Activated T-helper 1 cell treated with anti-CD3 and anti-CD28 coated beads, Interleukin-2, amount 50 U/mL, for 16 hours (primary cell): ENCODE measurements at regions not wholly inside any gene's neighbourhood (a gene's known extent, or its start where the extent isn't known, plus 50 kb on each side); places are given as distances from the start of the nearest gene placed in this dataset.

Experiments used
- DNase-seq, 2 donors: peaks; one replicate each; pipeline ENCODE4 v3.0.0-alpha.2; 2020; ENCODE audit warnings: low read depth in 1 of 2, low spot score in 1 of 2

DNA sequence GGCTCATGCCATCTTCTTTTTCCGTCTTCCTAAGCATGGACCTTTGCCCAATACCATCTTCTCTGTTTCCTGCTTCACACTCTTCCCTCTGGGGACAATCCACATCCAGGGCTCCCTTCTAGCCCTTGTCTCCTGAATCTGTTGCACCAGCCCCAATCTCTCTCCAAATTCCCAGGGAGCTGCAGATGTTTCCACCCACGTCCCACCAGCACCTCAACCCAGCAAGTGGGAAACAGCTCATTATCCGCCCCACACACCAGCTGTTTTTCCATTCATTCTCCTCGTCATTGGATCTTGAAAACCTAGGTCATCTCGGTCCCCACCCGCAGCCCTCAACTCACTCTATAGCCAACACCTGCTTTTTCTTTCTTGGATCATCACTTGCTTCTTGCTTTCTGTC lies 185.0 kb upstream of the CDYL start:
- DNase-seq, result no peak

GRCh38 chr6:4589295-4589694 lies 186.9 kb upstream of the CDYL start:
- no peak for DNase-seq

DNA sequence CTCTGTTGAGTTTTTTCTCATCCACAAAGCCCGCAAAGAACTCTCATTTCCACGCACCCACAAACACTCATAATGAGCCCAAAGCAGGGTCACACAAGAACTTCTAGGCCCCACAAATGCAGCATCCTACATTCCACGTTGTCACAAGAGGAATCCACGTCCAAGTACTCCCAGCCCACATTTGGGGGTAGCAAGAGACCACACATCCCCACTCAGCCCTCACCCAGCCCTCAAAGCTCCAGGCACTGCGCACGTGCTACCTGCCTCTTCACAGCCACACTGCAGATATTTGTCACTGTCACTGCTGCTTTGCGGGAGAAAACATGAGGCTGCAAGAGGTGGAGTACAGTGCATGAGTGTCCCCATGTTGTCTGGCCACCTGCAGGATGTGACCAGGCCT lies 187.6 kb upstream of the CDYL start:
- DNase-seq, result no peak

GRCh38 chr6:4588163-4588562 lies 188.0 kb upstream of the CDYL start:
- DNase-seq, result no peak

- DNase-seq, result no peak
Observed at GRCh38 chr6:4587171-4587570, 189.0 kb upstream of the CDYL start.

GRCh38 chr6:4586469-4586859 lies 189.7 kb upstream of the CDYL start:
- DNase-seq, result no peak

GRCh38 chr6:4585682-4586468 lies 190.3 kb upstream of the CDYL start:
- no peak for DNase-seq

GRCh38 chr6:4584801-4585200 lies 191.4 kb upstream of the CDYL start:
- no peak for DNase-seq

- no peak for DNase-seq
Observed at GRCh38 chr6:4582506-4583417, 193.4 kb upstream of the CDYL start.

DNA sequence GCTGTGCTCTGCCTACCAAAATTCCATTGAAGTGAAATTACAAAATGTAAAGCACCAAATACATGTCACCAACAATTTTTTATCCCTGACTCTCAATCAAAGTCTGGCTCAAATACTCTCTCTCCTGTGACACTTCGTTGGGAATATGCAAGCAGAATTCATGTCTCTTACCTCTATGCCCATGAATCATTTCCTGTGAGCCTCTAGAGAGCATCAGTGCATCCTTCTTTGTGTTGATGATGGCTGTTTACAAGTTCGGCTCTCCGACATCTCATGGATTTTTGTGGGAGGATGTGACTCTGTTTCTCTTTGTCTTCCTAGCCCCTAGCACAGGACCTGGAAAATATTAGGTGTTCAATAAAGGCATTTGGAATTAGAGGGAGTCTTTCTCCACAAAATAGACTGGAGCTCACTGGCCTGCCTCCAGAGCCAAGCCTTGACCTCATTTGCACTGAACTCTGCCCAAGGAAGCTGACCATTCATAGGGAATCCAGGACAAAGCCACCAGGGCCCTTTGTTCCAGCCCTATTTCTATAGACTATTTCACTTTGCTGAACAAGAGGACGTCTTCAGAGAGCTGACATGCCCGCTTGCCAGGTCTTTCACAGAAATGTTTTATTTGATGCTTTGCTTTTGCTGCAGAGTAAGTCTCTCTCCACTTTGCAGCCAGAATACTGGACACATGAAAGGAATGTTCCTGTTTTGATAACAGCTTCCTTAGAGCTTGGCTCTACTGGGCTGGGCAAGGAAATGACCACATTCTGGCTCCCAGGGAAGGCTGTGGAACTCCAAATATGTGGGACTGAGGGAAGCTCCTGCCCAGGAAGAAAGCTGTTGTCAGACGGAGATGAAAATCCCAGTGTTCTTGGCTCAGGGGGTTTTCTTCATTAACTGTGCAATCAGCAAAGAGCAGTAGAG lies 194.5 kb upstream of the CDYL start:
- DNase-seq, result no peak

- DNase-seq, result no peak
Observed at GRCh38 chr6:4580361-4580760, 195.8 kb upstream of the CDYL start.

- DNase-seq, result no peak
Observed at GRCh38 chr6:4577406-4577805, 198.8 kb upstream of the CDYL start.

- no peak for DNase-seq
Observed at GRCh38 chr6:4575714-4576113, 200.5 kb upstream of the CDYL start.

DNA sequence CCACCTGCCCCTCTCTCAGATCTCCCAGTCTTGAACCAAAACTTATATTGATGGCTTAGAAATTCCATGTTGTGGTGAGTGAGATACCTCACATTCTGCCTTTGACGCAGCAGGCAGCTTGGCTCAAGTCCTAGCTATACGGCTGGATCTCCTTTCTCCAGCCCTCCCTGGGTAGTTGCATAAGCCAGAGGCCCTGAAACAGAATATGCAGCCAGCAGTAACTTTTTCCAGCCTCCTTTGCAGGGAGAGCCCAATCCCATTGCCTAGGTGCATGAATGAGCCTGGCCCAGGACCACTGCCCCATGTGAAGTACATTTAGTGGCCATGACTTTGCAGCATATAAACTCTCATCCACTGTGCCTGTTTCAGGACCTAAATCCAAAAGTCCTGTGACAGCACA lies 202.2 kb upstream of the CDYL start:
- DNase-seq, result no peak

- no peak for DNase-seq
Observed at GRCh38 chr6:4571011-4571410, 205.2 kb upstream of the CDYL start.

DNA sequence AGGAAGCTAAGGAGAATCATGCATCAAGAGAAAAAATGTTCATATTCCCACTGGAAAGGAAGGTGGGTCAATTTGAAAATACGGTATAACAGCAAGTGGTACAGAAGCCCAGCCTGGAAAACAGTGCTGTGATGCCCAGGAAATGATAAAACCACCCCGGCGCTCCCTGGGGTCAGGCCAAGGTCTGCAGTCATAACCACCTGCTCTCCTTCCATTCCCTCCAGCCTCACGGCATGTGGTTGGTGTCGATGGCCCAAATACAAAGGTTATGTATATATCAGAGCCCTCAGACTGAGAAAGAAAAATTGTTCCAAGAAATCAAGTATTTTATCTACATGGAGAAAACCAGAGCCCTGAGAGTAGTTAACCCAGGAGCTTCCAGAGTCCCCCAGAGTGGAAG lies 208.1 kb upstream of the CDYL start:
- no peak for DNase-seq

DNA sequence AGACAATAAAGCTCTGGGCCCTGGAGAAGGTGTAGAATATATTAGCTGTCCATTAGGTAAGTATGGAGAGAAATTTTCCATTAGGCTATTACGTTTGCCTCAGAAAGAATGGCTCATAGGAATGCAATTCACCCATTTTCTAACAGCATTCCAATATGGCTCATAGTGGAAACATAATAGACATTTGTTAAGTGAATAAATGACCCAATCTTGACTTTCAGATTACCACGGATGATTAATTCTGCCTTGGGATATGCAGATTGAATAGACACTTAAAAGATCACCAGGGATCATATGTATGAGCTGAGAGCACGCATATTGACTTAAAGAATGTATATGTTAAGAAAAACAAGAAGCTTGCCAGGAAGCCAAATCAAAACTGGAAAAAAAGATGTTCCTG lies 209.1 kb upstream of the CDYL start:
- no peak for DNase-seq

DNA sequence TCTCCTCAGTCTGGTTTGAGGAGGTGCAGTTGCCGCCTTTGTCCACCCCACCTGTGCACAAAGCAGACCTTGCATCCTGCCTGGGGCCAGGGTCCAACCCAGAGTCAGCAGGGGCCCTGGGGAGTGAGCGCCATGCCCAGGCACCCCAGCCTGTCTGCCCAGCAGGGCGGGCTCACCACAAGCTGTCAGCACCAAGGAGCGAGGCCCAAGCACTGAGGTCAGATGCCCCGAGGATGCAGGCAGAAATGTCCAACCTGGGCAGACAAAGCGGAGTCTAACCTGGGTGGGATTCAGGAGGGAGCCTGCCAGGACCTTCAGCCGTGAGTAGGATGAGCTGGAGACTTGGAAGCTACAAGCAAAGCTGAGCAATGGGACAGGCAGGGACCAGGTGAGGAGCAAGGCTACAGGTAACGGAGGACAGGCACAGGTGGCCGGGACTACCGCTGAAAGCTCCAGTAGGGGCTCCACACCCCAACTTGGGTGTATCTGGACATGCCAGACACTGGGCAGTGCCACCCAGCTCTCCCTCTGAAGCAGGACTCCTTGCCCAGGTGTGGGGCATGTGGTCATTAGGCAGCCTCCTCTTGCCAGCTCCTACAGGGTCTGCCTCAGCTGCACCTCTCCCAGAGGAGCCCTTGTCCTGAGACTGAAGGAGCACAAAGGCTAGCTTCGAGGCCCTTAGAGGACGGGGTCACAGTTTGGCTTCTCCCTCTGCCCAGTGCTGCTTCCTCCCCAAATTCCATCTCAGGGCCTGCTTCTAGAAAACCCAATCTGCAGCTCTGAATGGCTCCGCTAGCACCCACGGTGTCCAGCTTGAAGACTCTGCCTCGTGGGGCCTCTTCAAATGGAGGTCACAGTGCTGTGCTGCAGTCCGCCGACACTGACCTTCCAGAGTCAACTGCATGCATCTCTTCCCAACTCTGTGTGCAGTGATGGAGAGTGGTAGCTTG lies 210.6 kb upstream of the CDYL start:
- no peak for DNase-seq

DNA sequence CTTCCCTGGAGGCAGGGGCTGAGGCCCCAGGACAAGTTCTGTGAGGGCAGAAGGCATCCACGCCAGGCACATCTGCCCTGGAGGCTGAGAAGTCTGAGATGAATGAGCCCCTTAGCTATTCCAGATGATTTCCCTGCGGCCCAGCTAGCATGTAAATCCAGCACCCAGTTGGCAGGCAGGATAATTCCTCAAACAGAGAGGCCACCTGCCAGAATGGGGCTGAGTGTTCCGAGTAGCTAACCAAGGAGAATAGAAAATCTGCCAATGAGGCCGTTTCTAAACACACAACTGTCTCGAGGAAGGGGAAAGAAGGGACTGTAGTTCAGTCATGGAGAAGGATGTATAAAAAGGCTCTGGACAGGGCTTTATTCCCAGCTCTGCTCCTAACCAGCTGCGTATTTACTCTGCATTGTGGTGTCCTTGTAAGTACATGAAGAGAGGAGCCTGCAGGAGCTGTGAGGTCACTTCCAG lies 211.4 kb upstream of the CDYL start:
- DNase-seq, result no peak

- DNase-seq, result no peak
Observed at GRCh38 chr6:4563877-4564276, 212.3 kb upstream of the CDYL start.
